Naive thymus-derived CD4-positive, alpha-beta T cell (primary cell): ENCODE measurements at regions not wholly inside any gene's neighbourhood (a gene's known extent, or its start where the extent isn't known, plus 50 kb on each side); places are given as distances from the start of the nearest gene placed in this dataset.

Experiments used
- ATAC-seq: fragments of 150-1000 bp; cut with Tn5 transposase; 2 replicates; pipeline ENCODE4 v1.10.0; 2021; ENCODE audit warnings: mild to moderate bottlenecking, moderate library complexity
- CTCF ChIA-PET: fragments of 350-600 bp; sonication (Branson Sonifier 250); formaldehyde crosslinking; loops from one replicate; lab custom pipeline; 2021; ENCODE audit warnings: antibody characterized with exemption; lab: Charles Lee
- POLR2A ChIA-PET: fragments of 350-600 bp; sonication (Branson Sonifier 250); formaldehyde crosslinking; loops from one replicate; lab custom pipeline; 2021; ENCODE audit warnings: antibody characterized with exemption, inconsistent platforms; lab: Charles Lee
- DNase-seq, 9 donors: peaks; one replicate each; pipeline versions ENCODE4 v3.0.0 to v3.0.0-alpha.2; 2020 to 2022; ENCODE audit warnings: mixed read lengths in 1 of 9
- H3K27ac ChIP-seq: one replicate; pipeline ENCODE4 v1.7.0; 2013; ENCODE audit warnings: mild to moderate bottlenecking, low read depth, low read length, moderate library complexity
- H3K27me3 ChIP-seq, 2 donors: one replicate each; pipeline ENCODE4 v1.7.0; 2013; ENCODE audit warnings: low read length in 2 of 2, mild to moderate bottlenecking in 2 of 2, moderate library complexity in 2 of 2; ENCODE audit not compliant: control insufficient read depth in 2 of 2, insufficient read depth in 2 of 2
- H3K36me3 ChIP-seq, 3 experiments: 1 replicate in 2 of 3; 2 replicates in 1 of 3; pipeline ENCODE4 v1.7.0; 2013; ENCODE audit warnings: low read length in 3 of 3, mild to moderate bottlenecking in 3 of 3, moderate library complexity in 1 of 3; ENCODE audit not compliant: insufficient read depth in 3 of 3, control insufficient read depth in 2 of 3
- H3K4me1 ChIP-seq, 2 donors: one replicate each; pipeline ENCODE4 v1.7.0; 2013; ENCODE audit warnings: low read length in 2 of 2, mild to moderate bottlenecking in 2 of 2, moderate library complexity in 1 of 2; ENCODE audit not compliant: control insufficient read depth in 2 of 2, insufficient read depth in 2 of 2
- H3K4me3 ChIP-seq: 2 replicates; pipeline ENCODE4 v1.7.0; 2013; ENCODE audit warnings: mild to moderate bottlenecking, low read length
- H3K9me3 ChIP-seq, 3 experiments: 1 replicate in 2 of 3; 2 replicates in 1 of 3; pipeline ENCODE4 v1.7.0; 2013; ENCODE audit warnings: low read length in 3 of 3; ENCODE audit not compliant: control insufficient read depth in 2 of 3
- H3K27ac Mint-ChIP-seq, 9 donors: one replicate each; pipeline ENCODE4 v1.8.0; 2020 to 2022; ENCODE audit warnings: mixed read lengths in 9 of 9, mild to moderate bottlenecking in 8 of 9, moderate library complexity in 5 of 9, inconsistent platforms in 2 of 9
- H3K27me3 Mint-ChIP-seq, 5 donors: one replicate each; pipeline ENCODE4 v1.8.0; 2021 to 2022; ENCODE audit warnings: mixed read lengths in 5 of 5, mild to moderate bottlenecking in 1 of 5
- H3K36me3 Mint-ChIP-seq, 5 donors: one replicate each; pipeline ENCODE4 v1.8.0; 2020 to 2022; ENCODE audit warnings: mixed read lengths in 5 of 5, mild to moderate bottlenecking in 3 of 5, inconsistent platforms in 1 of 5
- H3K4me1 Mint-ChIP-seq, 7 donors: one replicate each; pipeline ENCODE4 v1.8.0; 2020 to 2022; ENCODE audit warnings: mixed read lengths in 7 of 7, mild to moderate bottlenecking in 3 of 7, inconsistent platforms in 1 of 7
- H3K4me3 Mint-ChIP-seq, 10 donors: one replicate each; pipeline ENCODE4 v1.8.0; 2020 to 2022; ENCODE audit warnings: mild to moderate bottlenecking in 10 of 10, mixed read lengths in 10 of 10, moderate library complexity in 6 of 10, inconsistent platforms in 2 of 10
- H3K9me3 Mint-ChIP-seq, 11 donors: one replicate each; pipeline ENCODE4 v1.8.0; 2020 to 2022; ENCODE audit warnings: mixed read lengths in 11 of 11, mild to moderate bottlenecking in 4 of 11, inconsistent platforms in 1 of 11, moderate library complexity in 1 of 11
- intact Hi-C, 2 donors: fragments of 100-400 bp; cut with micrococcal nuclease; formaldehyde crosslinking; loops; one replicate each; pipeline ENCODE4 v1.15.1; 2023

DNA sequence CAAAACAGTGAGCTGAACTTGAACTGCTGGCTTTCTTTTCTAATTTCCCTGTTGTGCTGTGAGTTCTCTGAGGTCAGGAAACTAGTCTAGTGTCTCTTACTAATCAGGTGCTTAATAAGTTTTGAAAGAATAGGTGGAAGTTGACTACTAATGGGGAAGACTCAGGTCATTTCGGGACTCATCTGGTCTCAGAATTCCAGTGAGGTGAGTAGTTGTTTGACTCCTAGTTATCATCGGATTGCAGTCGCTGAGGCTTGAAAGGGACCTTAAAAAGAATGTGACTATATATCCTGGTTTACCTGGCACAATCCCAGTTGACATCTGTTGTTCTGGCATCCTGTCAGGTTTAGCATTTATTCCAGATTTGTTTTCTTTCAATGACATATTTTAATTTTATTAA lies 81.4 kb upstream of the SPAG17 start:
- Mint-ChIP-seq H3K4me3 (no peak overlapping the region), H3K9me3 (peaks cover 0 to 12% (median 2%) of the 10 kb centered on the region in 11 donors), H3K27ac (no peak overlapping the region), H3K36me3 (no peaks in the 10 kb centered on the region), H3K4me1 (no peaks in the 10 kb centered on the region), H3K27me3 (peaks cover 0 to 4% (median 0%) of the 10 kb centered on the region in 5 donors)
- Histone ChIP-seq H3K4me3 (no peak overlapping the region), H3K9me3 (no peaks in the 10 kb centered on the region), H3K27me3 (no peaks in the 10 kb centered on the region), H3K36me3 (no peaks in the 10 kb centered on the region), H3K4me1 (no peaks in the 10 kb centered on the region), H3K27ac (no peak overlapping the region)
- intact Hi-C loops: no loop called here
- ATAC-seq (no peak), DNase-seq (no peak)
- CTCF ChIA-PET: no interaction called here
- POLR2A ChIA-PET: no interaction called here

- no peak overlapping the region for H3K4me3 ChIP-seq
- H3K9me3 ChIP-seq: no peaks in the 10 kb centered on the region
- no peaks in the 10 kb centered on the region for H3K4me1 ChIP-seq
- no peaks in the 10 kb centered on the region for H3K36me3 ChIP-seq
- no peak overlapping the region for H3K27ac ChIP-seq
- POLR2A ChIA-PET: no interaction called here
- Mint-ChIP-seq H3K36me3 (no peaks in the 10 kb centered on the region), H3K27me3 (peaks cover 0 to 4% (median 0%) of the 10 kb centered on the region in 5 donors), H3K4me1 (no peaks in the 10 kb centered on the region), H3K9me3 (peaks cover 0 to 12% (median 2%) of the 10 kb centered on the region in 11 donors), H3K27ac (no peak overlapping the region), H3K4me3 (no peak overlapping the region)
- DNase-seq (no peak), ATAC-seq (no peak)
- intact Hi-C loops: no loop called here
- no peaks in the 10 kb centered on the region for H3K27me3 ChIP-seq
- CTCF ChIA-PET: no interaction called here
Observed at GRCh38 chr1:118264343-118264742, 79.3 kb upstream of the SPAG17 start.

- Mint-ChIP-seq H3K27me3 (no peaks in the 10 kb centered on the region), H3K9me3 (peaks cover 0 to 10% (median 2%) of the 10 kb centered on the region in 11 donors), H3K27ac (no peak overlapping the region), H3K4me1 (no peaks in the 10 kb centered on the region), H3K4me3 (no peak overlapping the region), H3K36me3 (no peaks in the 10 kb centered on the region)
- no peak overlapping the region for H3K4me3 ChIP-seq
- DNase-seq: no peak
- no peaks in the 10 kb centered on the region for H3K27me3 ChIP-seq
- H3K27ac ChIP-seq: no peak overlapping the region
- ATAC-seq: no peak
- no peaks in the 10 kb centered on the region for H3K36me3 ChIP-seq
- CTCF ChIA-PET: no interaction called here
- H3K9me3 ChIP-seq: no peaks in the 10 kb centered on the region
- H3K4me1 ChIP-seq: no peaks in the 10 kb centered on the region
- intact Hi-C loops: no loop called here
- POLR2A ChIA-PET: no interaction called here
Observed at GRCh38 chr1:118262865-118263264, 77.8 kb upstream of the SPAG17 start.

DNA sequence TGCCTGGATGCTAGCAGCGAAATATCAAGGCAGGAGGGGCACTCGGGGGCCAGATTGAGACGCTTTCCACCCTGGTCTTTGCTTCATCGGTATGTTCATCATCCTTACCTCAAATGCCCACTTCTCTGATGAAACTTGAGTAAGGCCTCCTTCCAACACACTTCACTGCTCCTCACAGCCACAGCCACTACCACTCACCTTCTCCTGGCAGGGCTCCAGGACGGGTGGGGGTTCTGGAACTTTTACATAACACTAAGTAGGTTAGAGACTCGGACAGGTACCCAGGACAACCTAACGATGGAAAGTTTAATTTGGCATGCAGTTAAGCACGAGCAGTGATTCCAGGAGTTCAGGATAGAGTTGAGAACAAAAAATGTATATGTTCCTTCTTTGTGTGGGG lies 73.9 kb upstream of the SPAG17 start:
- intact Hi-C loops: no loop called here
- Mint-ChIP-seq H3K4me1 (no peaks in the 10 kb centered on the region), H3K9me3 (peaks cover 0 to 5% (median 0%) of the 10 kb centered on the region in 11 donors), H3K4me3 (no peak overlapping the region), H3K27ac (no peak overlapping the region), H3K36me3 (no peaks in the 10 kb centered on the region), H3K27me3 (no peaks in the 10 kb centered on the region)
- Histone ChIP-seq H3K4me3 (no peak overlapping the region), H3K36me3 (no peaks in the 10 kb centered on the region), H3K9me3 (no peaks in the 10 kb centered on the region), H3K4me1 (no peaks in the 10 kb centered on the region), H3K27me3 (no peaks in the 10 kb centered on the region), H3K27ac (no peak overlapping the region)
- CTCF ChIA-PET: no interaction called here
- POLR2A ChIA-PET: no interaction called here
- ATAC-seq (no peak), DNase-seq (no peak)

DNA sequence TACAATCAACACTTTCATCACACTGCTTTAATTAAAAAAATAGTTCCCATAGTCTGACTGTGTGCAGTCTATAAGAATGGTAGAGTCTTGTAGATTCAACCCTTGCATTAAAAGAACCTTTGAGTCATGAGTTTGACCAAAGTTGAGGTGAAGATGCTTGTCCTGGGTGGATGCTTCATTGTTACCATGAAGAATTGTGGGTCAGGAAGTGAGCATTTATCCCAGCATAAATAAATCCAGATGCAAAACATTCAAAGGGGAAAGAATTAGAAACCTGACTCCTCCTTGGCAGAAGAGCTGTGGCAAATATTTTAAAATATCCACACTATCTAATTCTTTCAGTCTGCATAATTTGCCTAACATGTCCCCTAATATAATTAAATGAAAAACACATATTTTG lies 72.9 kb upstream of the SPAG17 start:
- ATAC-seq (no peak), DNase-seq (no peak)
- Mint-ChIP-seq H3K4me1 (no peaks in the 10 kb centered on the region), H3K4me3 (no peak overlapping the region), H3K27me3 (peaks cover 0 to 4% (median 0%) of the 10 kb centered on the region in 5 donors), H3K9me3 (peaks cover 0 to 5% (median 0%) of the 10 kb centered on the region in 11 donors), H3K36me3 (no peaks in the 10 kb centered on the region), H3K27ac (no peak overlapping the region)
- no peaks in the 10 kb centered on the region for H3K36me3 ChIP-seq
- H3K27me3 ChIP-seq: no peaks in the 10 kb centered on the region
- no peak overlapping the region for H3K4me3 ChIP-seq
- H3K27ac ChIP-seq: no peak overlapping the region
- intact Hi-C loops: no loop called here
- ChIA-PET POLR2A (no interaction called here), CTCF (no interaction called here)
- H3K9me3 ChIP-seq: no peaks in the 10 kb centered on the region
- H3K4me1 ChIP-seq: no peaks in the 10 kb centered on the region

DNA sequence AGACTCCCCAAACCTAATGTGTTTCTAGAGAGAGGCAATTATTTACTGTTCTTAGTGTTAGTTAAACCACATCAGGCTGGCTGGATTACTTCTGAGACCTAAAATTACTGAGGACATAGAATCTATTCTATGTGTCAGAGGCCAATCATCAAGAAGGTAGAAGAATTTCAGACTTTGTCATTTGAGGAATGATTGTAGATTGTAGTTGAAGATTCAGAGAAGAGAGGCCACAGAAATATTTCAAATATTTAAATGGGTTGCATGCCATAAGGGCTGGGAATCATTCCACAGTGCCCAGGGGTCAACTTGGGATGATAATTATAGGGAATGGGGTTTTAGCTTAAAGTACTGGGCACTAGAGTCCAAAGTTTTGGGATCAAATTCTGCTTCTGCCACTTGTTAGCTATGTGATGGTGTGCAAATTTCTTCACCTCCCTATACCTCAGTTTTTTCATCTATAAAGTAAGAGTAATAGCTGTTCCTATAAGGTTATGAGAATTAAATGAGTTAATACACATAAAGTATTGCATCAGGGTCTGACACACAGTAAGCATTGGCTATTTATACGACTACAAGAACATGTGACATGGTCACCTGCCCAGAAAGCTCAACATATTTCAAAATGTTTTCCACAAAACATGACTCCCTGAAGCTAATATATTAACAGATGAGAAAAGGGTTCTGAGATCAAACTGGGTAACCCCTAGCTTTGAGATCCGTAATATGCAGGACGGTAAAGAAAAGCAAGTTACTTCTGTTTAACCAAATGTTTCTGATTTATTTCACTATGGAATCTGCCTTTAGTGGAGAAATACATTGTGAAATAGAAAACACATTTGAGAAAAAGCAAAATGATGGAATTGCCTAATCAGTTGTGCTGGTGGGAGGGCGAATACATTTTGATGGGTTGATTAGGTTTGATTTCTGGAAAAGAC lies 69.7 kb upstream of the SPAG17 start:
- H3K9me3 Mint-ChIP-seq: peaks cover 0 to 5% (median 0%) of the 10 kb centered on the region in 11 donors
- intact Hi-C loops: no loop called here
- H3K9me3 ChIP-seq: no peaks in the 10 kb centered on the region
- H3K36me3 ChIP-seq: no peaks in the 10 kb centered on the region
- no peaks in the 10 kb centered on the region for H3K36me3 Mint-ChIP-seq
- H3K4me1 Mint-ChIP-seq: no peaks in the 10 kb centered on the region
- no peak overlapping the region for H3K4me3 ChIP-seq
- H3K4me1 ChIP-seq: no peaks in the 10 kb centered on the region
- no peak for ATAC-seq
- H3K27me3 Mint-ChIP-seq: peaks cover 0 to 4% (median 0%) of the 10 kb centered on the region in 5 donors
- POLR2A ChIA-PET: no interaction called here
- DNase-seq: no peak
- CTCF ChIA-PET: no interaction called here
- H3K27ac ChIP-seq: no peak overlapping the region
- H3K27me3 ChIP-seq: no peaks in the 10 kb centered on the region
- no peak overlapping the region for H3K27ac Mint-ChIP-seq
- H3K4me3 Mint-ChIP-seq: no peak overlapping the region

DNA sequence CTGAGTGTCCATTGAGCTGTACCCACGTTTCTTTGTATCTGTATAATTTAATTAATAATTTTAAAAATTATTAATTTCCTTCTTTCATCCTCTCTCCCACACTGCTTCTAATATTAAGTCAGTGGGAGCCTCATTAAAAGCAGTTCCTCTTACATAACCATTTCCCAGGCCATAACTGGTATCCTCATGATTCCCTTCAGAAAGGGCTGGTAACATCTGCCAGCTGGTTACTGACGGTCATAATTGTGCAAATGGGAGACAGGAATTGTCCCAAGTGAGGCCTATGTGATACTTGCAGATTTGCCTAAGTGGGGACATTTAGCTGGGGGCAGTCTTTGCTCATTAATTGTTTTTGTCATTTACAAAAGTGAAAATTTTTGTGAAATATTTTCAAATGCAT lies 69.0 kb upstream of the SPAG17 start:
- H3K27ac ChIP-seq: no peak overlapping the region
- CTCF ChIA-PET: no interaction called here
- ATAC-seq (no peak), DNase-seq (no peak)
- POLR2A ChIA-PET: no interaction called here
- H3K36me3 ChIP-seq: no peaks in the 10 kb centered on the region
- no peaks in the 10 kb centered on the region for H3K4me1 ChIP-seq
- Mint-ChIP-seq H3K27me3 (peaks cover 0 to 4% (median 0%) of the 10 kb centered on the region in 5 donors), H3K36me3 (no peaks in the 10 kb centered on the region), H3K4me1 (no peaks in the 10 kb centered on the region), H3K27ac (no peak overlapping the region), H3K9me3 (peaks cover 0 to 5% (median 0%) of the 10 kb centered on the region in 11 donors), H3K4me3 (no peak overlapping the region)
- H3K9me3 ChIP-seq: no peaks in the 10 kb centered on the region
- intact Hi-C loops: no loop called here
- H3K27me3 ChIP-seq: no peaks in the 10 kb centered on the region
- H3K4me3 ChIP-seq: no peak overlapping the region
